Skin epidermis (tissue), 12 donors: ENCODE measurements at regions not wholly inside any gene's neighbourhood (a gene's known extent, or its start where the extent isn't known, plus 50 kb on each side); places are given as distances from the start of the nearest gene placed in this dataset.
"Not testable (repeated sequence)": the region's sequence is repeated elsewhere in the genome, so short reads cannot be mapped to it uniquely, and the experiment has no call there.

ENCODE experiments used
- H3K27ac ChIP-seq, 21 experiments: fragments of 200-600 bp; sonication (generic) in 11 of 21; one replicate each; pipeline ENCODE4 v1.5.0; 2020; ENCODE audit warnings: mild to moderate bottlenecking in 3 of 21, inconsistent platforms in 2 of 21, moderate library complexity in 2 of 21
- H3K4me3 ChIP-seq, 7 experiments: fragments of 200-600 bp; sonication (generic) in 2 of 7; one replicate each; pipeline ENCODE4 v1.5.0; 2020; ENCODE audit warnings: inconsistent platforms in 2 of 7, mild to moderate bottlenecking in 2 of 7, moderate library complexity in 1 of 7

DNA sequence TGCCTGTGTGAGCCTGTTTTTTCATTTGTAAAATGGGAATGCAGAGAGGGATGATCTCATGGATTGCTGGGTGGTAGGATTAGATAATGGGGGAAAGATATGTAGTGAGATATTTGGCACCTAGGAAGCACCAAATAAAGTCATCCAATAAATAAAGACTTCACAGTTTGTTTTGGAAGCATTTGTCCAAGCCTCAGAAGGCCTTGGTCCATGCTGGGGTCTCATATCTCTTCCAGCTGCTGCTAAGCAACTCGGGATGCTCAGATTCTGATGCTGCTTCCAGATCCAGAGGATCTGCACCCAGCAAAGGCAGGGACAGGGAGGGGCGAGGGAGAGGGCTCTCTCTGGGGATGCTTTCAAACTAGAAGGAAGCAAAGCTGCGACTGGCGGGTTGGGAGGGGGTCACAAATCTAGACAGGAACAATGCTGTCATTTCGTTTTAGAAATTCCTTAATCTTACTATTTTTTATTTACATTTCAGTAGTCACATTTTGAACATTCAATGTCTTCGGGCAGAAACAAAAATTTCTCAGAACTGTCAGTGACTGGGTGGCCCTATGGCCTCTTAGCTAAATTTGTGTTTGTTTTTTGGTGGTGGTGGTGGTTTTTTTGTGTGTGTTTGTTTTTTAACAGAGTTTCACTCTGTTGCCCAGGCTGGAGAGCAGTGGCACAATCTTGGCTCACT lies 114.9 kb upstream of the CDH5 start:
- peak overlapping the region in 15 of 21 experiments; percentile 17 to 81 (median 43) for H3K27ac ChIP-seq
- H3K4me3 ChIP-seq: no peak overlapping the region

DNA sequence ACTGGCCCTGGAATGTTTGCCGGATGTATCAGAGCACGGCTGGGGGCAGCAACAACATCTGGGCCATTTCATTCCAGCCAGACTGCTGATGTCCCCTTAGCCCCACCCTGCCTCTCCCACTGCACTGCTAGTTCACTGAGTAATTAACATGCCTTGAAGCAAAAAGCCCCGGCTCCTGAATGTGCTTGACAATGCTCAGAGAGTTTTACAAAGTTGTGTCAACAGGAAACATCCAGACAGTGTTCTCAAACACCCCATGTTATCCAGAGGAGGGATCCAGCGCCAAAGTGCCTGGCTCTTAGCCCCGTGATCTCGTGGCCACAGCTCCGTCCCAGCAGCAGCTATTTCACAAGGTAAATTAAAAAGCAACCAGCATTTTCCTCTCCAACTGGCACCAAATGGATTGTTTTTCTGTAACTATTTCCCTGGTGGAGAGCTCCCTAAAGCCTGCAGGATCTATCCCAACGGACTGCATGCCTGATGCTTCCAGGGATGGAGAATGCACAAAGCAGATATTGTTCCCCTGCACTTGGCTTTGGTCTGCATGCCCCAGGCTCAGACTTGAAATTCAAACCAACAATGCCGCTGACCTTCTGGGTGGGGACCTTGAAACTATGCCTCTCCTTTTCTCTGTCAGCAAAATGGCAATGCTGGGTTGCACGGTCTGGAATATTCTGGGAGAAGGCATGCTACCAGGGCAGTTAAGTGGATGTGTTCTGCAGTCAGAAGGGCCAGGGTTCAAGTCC lies 115.6 kb upstream of the CDH5 start:
- peak overlapping the region in 15 of 21 experiments; percentile 17 to 81 (median 55) for H3K27ac ChIP-seq
- H3K4me3 ChIP-seq: no peak overlapping the region

DNA sequence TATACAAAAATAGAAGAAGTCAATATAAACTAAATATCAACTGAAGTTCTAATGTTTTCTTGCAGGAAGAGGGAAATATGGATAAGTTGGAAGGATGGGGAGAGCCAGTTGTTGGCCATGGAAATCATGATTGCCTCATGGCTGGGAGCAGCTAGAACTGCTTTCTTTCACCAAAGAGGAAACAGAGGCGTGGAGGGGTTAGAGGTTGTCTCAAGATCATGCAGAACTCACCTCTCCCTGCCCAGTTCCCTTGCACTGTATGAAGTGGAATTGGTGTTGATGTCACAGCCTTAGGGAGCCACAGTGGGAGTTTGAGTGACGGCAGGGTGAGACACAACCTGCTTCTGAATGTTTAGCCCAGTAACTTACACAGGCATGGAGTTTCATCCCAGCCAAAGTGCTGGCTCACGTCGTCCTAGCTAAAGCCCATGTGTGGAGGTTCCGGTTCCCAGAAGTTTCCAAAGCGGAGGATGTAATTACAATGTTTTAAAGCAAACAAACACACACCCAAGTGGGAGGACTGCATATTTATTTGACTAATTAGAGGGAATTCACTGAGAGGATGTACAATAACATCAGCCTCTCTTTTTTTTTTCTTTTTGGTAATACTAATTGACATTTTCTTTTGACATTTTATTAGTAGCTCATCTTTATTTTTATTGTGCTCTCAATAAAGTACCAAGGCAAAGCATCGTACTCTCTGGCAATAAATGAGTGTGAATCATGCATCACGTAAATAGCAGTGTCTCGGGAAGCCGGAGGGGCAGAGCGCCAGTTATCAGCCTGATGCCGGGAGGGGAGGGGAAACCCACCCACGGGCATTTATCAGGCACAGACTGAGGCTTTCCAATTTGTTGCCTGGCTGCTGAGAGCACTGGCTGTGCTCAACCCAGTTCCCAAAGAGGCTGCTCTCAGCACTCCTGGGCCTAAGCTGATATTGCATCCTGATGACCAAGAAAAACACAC lies 118.7 kb upstream of the CDH5 start:
- Histone ChIP-seq H3K4me3 (no peak overlapping the region), H3K27ac (peak overlapping the region in 17 of 21 experiments; percentile 15 to 81 (median 60))

DNA sequence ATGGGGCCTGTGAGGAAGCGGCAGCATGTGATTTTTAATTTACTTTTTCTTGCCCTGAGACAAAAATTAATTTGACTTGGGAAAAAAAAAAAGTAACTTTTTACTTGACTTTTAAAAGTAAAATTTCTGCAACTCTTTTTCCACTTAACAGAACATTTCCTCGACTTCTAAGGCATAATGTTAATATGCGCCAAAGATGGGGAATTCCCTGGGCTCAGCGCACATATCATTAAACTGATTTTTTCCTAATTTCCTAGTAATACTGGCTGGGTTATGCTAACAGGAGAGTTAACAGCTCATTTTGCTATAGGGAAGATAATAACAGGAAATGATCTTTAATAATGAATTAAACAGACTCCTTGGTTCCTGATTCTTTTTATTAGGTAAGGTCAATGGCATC lies 120.6 kb upstream of the CDH5 start:
- Histone ChIP-seq H3K4me3 (no peak overlapping the region), H3K27ac (peak overlapping the region in 2 of 21 experiments; percentile 10)

DNA sequence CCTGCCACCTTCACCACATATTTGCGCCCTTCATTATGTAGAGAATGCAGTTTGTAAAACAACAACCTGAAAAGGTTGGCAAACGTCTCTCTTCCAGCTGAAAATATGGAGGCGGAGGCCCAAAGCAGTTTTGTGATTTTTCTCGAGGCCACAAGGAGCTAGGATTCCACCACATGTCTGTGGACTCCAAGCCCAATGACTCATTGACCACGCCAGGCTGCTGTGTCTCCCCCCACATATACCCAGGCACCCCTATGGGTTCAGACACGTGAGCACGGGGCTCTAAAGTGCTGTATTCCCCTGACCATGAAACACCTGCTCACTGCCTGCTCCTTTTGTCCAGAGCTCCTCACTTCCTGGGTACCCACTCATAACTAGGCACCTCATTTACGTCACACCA lies 121.4 kb upstream of the CDH5 start:
- H3K4me3 ChIP-seq: no peak overlapping the region
- H3K27ac ChIP-seq: no peak overlapping the region

DNA sequence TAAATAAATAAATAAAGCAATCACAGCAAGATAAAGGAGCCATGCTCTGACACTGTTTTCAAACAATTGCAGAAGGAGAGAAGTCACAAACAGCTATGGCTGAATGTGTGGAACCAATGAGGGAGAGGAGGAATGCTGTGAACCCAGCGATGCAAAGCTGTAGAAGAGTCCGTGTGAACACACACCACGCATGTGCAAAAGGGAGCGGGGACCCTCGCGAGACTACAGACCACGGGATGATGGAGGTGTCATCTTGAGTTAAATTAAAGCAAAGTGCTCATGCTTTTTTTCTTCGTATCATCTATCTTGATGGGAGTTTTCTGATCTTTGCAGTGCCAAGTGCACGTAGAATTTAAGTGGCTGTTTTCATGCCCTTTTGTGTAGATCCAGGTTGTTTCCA lies 123.8 kb upstream of the CDH5 start:
- Histone ChIP-seq H3K4me3 (no peak overlapping the region), H3K27ac (no peak overlapping the region)

DNA sequence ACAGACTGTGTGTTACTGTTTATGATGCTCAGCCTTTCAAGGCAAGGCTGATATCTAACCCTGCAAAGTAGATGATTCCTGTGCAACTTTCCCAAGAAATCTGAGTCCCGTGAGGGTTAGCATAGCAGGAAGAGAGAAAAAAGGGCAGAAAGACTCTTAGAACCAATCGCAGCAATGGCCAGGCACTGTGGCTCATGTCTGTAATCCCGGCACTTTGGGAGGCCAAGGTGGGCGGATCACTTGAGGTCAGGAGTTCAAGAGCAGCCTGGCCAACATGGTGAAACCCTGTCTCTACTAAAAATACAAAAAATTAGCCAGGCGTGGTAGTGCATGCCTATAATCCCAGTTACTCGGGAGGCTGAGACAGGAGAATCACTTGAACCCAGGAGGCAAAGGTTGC lies 124.3 kb upstream of the CDH5 start:
- H3K27ac ChIP-seq, H3K4me3 ChIP-seq: not testable (repeated sequence)

DNA sequence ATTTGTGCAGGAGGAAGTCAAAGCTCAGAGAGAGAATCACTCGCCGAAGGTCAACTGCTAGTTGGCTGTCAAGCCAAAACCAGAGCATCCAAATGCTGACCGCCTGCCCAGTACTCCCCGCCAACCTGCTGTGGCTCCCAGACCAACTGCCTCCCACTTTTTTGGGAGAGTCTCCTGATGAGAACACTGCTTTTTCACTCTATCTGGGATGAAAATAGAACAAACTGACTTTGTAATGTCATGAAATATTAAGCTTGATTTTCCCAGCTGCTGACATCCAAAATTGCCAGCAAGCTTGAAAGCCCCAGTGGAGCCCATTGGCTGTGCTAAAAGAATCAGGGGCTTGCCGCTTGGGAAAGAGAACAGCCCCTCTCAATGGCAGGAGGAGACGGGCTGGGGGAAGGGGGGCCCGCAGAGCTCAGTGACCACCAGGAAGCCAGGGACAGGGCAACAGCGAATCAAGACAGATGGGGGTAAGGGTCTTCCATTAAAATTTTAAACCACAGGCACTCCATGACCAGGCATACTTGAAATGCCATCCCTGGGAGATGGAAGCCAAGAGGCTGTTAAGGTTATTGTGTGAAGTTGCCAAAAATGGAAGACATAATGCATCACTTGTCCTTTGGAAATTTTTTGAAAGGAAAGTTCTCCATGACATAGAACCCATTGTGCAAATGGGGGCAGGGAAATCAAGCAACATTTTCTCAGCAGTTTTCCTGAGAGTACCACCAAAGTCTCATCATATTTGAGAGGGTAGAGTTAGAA lies 125.7 kb upstream of the CDH5 start:
- Histone ChIP-seq H3K4me3 (no peak overlapping the region), H3K27ac (no peak overlapping the region)

DNA sequence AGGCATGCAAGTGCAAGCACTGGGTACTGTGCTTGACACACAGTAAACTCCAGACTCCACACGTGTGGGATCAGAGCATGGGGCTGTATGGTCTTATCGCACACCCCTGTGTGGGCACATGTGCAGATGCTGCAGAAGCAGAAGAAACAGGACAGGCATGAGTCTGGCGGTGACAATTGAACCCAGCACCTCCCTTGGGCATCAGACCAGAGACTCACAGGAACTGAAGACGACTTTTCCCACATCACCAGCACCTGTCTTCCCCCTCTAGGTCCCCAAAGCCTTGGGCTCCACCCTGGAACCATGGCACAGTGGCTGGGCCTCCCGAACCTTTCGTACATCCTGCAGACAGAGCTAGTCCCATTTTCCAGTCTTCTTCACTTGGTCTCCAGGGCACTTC lies 126.4 kb upstream of the CDH5 start:
- H3K4me3 ChIP-seq: no peak overlapping the region
- H3K27ac ChIP-seq: no peak overlapping the region

DNA sequence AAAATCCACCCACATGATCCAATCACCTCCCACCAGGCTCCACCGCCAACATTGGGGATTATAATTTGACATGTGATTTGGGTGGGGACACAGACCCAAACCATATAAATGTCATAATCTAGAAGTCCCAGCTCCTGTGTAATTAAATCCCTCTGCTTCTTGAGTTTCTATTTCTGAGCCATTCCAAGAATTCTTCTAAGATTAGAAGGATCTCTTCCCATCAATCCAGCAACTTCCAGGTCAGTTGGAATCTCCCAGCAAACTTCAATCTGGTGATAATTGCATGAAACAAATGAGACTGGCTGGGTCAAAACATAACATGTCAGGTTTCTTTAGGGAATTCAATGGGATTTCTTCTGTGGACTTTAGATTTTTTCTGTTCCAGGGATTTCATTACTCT lies 127.8 kb upstream of the CDH5 start:
- Histone ChIP-seq H3K27ac (no peak overlapping the region), H3K4me3 (no peak overlapping the region)

DNA sequence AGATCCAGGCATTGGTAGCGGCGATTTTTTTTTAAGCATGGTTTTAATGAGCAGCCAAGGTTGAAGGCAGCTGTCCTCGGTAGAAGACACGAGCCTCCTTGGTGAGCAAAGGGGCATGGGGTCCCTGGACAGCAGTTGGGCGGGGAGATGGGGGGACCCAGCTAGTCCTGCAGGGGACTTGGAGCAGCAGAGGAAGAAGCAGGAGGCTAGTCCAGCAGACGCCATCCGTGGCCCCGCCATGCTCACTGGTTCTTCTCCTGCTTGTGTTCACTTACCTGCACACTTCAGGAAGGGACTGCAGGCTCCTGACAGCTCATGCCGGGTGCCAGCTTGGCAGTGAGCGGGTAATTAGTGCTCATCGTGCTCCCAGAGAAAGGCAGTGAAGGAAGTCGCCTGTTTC lies 130.2 kb upstream of the CDH5 start:
- H3K27ac ChIP-seq: no peak overlapping the region
- H3K4me3 ChIP-seq: no peak overlapping the region

DNA sequence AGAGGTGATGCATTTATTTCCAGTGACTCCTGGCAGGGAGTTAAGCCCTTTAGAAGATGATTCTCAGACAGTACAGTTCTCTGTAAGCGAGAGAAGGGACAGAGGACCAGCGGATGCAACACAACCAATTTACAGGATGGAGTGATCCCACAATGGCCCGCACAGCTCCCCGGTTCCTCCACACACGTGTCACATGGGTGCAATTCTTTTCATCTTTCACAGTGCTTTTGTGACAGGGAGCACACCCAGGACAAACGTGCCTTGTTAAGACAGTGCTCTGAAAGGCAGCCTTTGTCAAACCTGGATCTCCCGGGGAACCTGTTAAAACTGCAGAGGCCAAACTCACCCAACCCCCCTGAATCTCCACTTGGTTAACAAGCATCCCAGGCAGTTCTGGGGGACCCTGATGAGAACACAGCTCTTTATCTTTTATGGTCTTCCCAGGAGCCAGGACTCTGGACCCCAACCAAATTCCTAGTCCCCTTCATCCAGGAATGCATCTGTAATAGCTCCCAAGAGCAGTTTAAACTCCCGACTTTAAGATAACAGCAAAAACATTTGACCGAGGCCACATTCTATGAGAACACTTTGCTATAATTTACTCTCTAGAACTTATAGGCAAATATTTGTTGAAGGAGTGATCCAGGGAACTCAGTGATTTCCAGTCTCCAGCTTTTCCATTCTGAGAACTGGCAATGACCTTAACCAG lies 134.9 kb upstream of the CDH5 start:
- Histone ChIP-seq H3K4me3 (no peak overlapping the region), H3K27ac (no peak overlapping the region)

DNA sequence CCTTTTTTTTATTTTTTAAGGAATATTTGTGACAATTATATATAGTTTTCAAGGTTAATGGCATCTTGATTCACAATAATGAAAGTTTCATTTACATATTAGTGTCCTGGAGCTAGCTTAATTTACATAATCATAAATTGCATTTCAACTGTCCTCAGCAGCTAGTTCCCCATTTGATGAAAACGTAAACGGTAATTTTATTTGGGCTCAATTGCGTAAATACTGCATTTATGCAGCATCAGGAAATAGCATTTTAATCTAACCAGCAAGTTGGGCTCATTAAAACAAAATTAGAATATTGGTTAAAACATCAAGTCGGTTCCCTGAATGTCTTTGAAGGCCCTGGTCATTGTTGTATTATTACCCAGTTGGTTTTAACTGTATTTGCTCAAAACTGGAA lies 136.8 kb upstream of the CDH5 start:
- Histone ChIP-seq H3K4me3 (no peak overlapping the region), H3K27ac (no peak overlapping the region)

DNA sequence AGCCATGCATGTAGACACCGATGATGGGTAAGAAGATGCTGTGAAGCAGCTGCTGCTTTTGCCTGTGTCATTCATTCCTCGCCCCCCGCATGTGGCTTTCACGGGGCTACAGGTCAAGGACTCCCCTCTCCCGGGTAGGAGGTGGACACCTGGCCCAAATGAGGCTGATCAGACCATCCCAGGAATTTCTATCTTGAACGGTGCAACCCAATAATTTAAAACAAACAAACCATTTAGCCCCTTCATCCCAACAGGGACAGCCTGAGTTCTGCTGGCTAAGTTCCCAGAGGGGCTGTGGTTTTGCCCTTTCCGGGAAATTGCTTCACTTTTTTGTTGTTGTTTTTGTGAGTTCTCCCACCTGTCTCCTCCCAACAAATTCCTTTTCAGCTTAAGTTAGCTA lies 137.7 kb upstream of the CDH5 start:
- H3K27ac ChIP-seq: peak overlapping the region in 1 of 21 experiments; percentile 74

DNA sequence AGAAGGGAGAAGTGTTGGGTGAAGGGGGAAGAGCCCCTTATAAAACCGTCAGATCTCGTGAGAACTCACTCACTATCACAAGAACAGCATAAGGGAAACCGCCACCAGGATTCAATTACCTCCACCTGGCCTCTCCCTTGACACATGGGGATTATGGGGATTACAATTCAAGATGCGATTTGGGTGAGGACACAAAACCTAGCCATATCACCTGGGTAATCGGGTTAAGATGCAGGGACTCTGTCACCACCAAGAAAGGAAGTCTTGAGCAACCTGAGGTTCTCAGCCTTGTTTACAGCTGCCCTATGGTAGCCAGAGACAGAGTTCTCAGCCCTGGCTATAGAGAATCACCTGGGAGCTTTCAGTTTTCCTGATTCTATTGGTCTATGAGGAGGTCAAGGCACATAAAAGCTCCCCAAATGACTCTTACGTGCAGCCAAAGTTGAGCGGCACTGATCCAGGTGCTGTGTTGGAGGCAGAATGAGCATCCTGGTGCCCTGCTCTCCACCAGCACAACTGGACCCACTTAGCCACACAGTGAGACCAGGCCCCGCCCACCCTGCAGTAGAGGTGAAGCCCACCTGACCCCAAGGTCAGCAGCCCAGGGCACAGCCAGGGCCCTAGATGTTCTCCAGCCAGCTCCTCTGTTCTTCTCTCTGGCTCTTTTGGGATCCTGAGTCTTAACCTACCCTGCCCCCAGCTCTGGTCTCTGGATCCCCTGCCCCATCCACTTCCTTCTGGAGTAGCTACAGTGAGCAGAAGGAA lies 138.5 kb upstream of the CDH5 start:
- Histone ChIP-seq H3K4me3 (no peak overlapping the region), H3K27ac (peak overlapping the region in 1 of 21 experiments; percentile 74)

More for the DNA sequence above, 137.7 kb upstream of the CDH5 start:
- H3K4me3 ChIP-seq: no peak overlapping the region

DNA sequence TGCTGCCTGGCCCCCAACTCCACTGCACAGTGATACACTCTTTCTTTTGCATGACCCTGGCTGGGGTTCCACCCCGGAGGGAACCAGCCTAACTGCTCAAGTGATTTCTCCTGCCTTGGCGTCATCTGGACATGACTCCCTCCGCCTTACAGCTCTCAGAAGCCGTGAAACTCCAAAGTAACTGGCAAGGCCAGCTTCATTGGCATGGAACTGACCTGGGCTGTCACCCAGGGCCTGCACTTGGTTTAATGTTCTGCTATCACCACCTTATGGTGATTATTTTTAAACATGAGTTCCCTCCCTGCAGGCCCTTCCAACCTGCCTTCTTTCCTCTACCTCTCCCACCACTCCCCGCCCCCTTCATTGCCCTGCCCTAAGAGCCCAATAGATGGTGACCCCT lies 139.7 kb upstream of the CDH5 start:
- Histone ChIP-seq H3K4me3 (no peak overlapping the region), H3K27ac (peak overlapping the region in 1 of 21 experiments; percentile 21)

DNA sequence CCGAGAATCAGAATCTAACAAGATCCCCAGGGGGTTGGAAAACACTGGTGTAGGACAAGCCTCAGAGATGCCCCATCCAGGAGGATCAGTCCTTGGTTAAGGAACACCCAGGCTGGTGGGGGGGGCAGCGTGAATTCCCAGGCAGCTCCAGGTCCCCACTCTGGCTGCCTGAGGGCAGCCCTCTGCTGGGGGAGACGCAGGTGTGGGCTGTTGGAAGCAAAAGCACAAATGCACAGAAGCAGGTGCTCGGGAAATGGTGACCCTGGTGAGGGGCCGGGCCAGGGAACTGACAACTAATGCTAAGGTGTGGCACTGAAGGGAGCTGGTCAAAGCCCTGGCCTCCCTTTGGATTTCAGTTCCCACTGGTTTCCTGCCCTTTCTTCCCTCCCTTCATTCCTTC lies 140.8 kb upstream of the CDH5 start:
- H3K4me3 ChIP-seq: no peak overlapping the region
- peak overlapping the region in 1 of 21 experiments; percentile 5 for H3K27ac ChIP-seq

DNA sequence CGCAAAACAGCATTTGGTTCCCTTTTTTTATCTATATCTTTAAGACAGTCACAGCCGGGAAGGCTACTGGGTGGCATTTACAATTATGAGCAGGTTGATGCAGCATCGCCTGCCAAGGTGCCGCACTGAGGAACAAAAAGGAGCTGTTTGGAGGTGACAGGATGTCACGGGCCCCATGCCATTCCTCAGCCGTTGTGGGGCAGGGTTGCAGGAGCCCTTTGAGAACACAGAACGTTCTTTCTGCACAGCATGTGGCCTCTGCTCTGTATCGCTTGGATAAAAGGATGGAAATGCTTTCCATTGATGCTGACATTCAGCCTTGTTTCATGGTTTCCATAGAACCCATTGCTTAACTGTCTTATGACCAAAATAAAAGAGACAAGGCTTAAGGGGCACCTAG lies 141.9 kb upstream of the CDH5 start:
- Histone ChIP-seq H3K27ac (peak overlapping the region in 1 of 21 experiments; percentile 6), H3K4me3 (no peak overlapping the region)
